OCI-LY7 (cell line): ENCODE measurements at regions not wholly inside any gene's neighbourhood (a gene's known extent, or its start where the extent isn't known, plus 50 kb on each side); places are given as distances from the start of the nearest gene placed in this dataset.

ENCODE experiments used
- BruUV-seq: library from RNA; stranded (reverse); fragments of 400-500 nt; replicated peaks from 2 replicates; lab custom pipeline; 2021; lab: Mats Ljungman, UMichigan
- CTCF ChIA-PET: fragments of 300-600 bp; sonication (Branson Sonifier 250); formaldehyde crosslinking; loops from one replicate; lab custom pipeline; 2022; ENCODE audit warnings: antibody characterized with exemption; ENCODE audit not compliant: unreplicated experiment; lab: Charles Lee
- POLR2A ChIA-PET: fragments of 300-600 bp; sonication (Branson Sonifier 250); formaldehyde crosslinking; loops from one replicate; lab custom pipeline; 2022; ENCODE audit warnings: antibody characterized with exemption; lab: Charles Lee
- DNase-seq: peaks from one replicate; pipeline ENCODE4 v3.0.0-alpha.2; 2015; ENCODE audit warnings: low spot score
- H2AFZ ChIP-seq: fragments of 200-600 bp; sonication (generic), shearing (Covaris generic); 2 replicates; pipeline ENCODE4 v1.6.1; 2014; ENCODE audit warnings: mild to moderate bottlenecking, antibody characterized with exemption, low read length, moderate library complexity
- H3K27ac ChIP-seq: fragments of 200-600 bp; sonication (generic); 2 replicates; pipeline ENCODE4 v1.5.1; 2014; ENCODE audit warnings: mixed run types, low read depth, mild to moderate bottlenecking, moderate library complexity, low read length, inconsistent platforms; ENCODE audit not compliant: poor library complexity, severe bottlenecking
- H3K36me3 ChIP-seq: fragments of 200-600 bp; sonication (generic); 2 replicates; pipeline ENCODE4 v1.6.1; 2014; ENCODE audit warnings: mild to moderate bottlenecking, antibody characterized with exemption, low read length, moderate library complexity, mixed read lengths; ENCODE audit not compliant: insufficient read depth
- H3K4me1 ChIP-seq: fragments of 200-600 bp; sonication (generic); 2 replicates; pipeline ENCODE4 v1.5.1; 2014; ENCODE audit warnings: mild to moderate bottlenecking, low read length; ENCODE audit not compliant: insufficient read depth, poor library complexity, severe bottlenecking
- H3K4me2 ChIP-seq: fragments of 200-600 bp; sonication (generic); 2 replicates; pipeline ENCODE4 v1.6.1; 2014; ENCODE audit warnings: mild to moderate bottlenecking, low read length
- H3K4me3 ChIP-seq: fragments of 200-600 bp; sonication (generic); 2 replicates; pipeline ENCODE4 v1.5.1; 2014; ENCODE audit warnings: mild to moderate bottlenecking, low read depth, low read length; ENCODE audit not compliant: poor library complexity, severe bottlenecking
- H3K79me2 ChIP-seq: fragments of 200-600 bp; sonication (generic); 2 replicates; pipeline ENCODE4 v1.6.1; 2016; ENCODE audit warnings: low read depth, mild to moderate bottlenecking, low read length, moderate library complexity, mixed read lengths; ENCODE audit not compliant: insufficient read depth
- H3K9me2 ChIP-seq: fragments of 200-600 bp; sonication (generic); 2 replicates; pipeline ENCODE4 v1.6.1; 2016; ENCODE audit warnings: mild to moderate bottlenecking, low read length, mixed read lengths; ENCODE audit not compliant: insufficient read depth
- H3K9me3 ChIP-seq: fragments of 200-600 bp; sonication (generic); 2 replicates; pipeline ENCODE4 v1.6.1; 2014; ENCODE audit warnings: mild to moderate bottlenecking, mixed run types, low read length, mixed read lengths
- H4K20me1 ChIP-seq: fragments of 200-600 bp; sonication (generic); 2 replicates; pipeline ENCODE4 v1.6.1; 2014; ENCODE audit warnings: mild to moderate bottlenecking, antibody characterized with exemption, low read length, moderate library complexity, mixed read lengths; ENCODE audit not compliant: insufficient read depth
- CTCF ChIP-seq: fragments of 200-600 bp; sonication (generic); conservative IDR thresholded peaks from 2 replicates; pipeline ENCODE4 v1.5.1; 2014; ENCODE audit warnings: mild to moderate bottlenecking, antibody characterized with exemption, low read length, moderate library complexity, mixed read lengths
- EZH2phosphoT487 ChIP-seq: fragments of 200-600 bp; sonication (generic); IDR thresholded peaks from 2 replicates; pipeline ENCODE4 v1.6.1; 2018; ENCODE audit warnings: low read depth, borderline replicate concordance, mild to moderate bottlenecking, mixed run types, antibody characterized with exemption, low read length, moderate library complexity, mixed read lengths
- intact Hi-C: fragments of 100-400 bp; cut with micrococcal nuclease; formaldehyde crosslinking; loops from one replicate; pipeline ENCODE4 v1.10.0; 2022; ENCODE audit not compliant: unreplicated experiment

GRCh38 chr18:67731851-67732250 is 215.3 kb upstream of the DSEL start:
- no peaks in the 10 kb centered on the region for H3K9me2 ChIP-seq
- H3K9me3 ChIP-seq = no peaks in the 10 kb centered on the region
- no peak overlapping the region for H3K4me3 ChIP-seq
- TF ChIP-seq CTCF (no peak), EZH2phosphoT487 (no peak)
- no peak overlapping the region for H3K27ac ChIP-seq
- H2AFZ ChIP-seq = no peak overlapping the region
- CTCF ChIA-PET = no interaction called here
- BruUV-seq = no TSS peak
- intact Hi-C loops = no loop called here
- H3K79me2 ChIP-seq = no peaks in the 10 kb centered on the region
- H3K36me3 ChIP-seq = no peaks in the 10 kb centered on the region
- DNase-seq = no peak
- POLR2A ChIA-PET = no interaction called here
- no peaks in the 10 kb centered on the region for H4K20me1 ChIP-seq
- H3K4me1 ChIP-seq = no peaks in the 10 kb centered on the region
- no peak overlapping the region for H3K4me2 ChIP-seq

- BruUV-seq = no TSS peak
- no peaks in the 10 kb centered on the region for H4K20me1 ChIP-seq
- H2AFZ ChIP-seq = no peak overlapping the region
- intact Hi-C loops = no loop called here
- H3K4me2 ChIP-seq = no peak overlapping the region
- DNase-seq = no peak
- TF ChIP-seq EZH2phosphoT487 (no peak), CTCF (no peak)
- no peaks in the 10 kb centered on the region for H3K36me3 ChIP-seq
- H3K4me1 ChIP-seq = no peaks in the 10 kb centered on the region
- H3K4me3 ChIP-seq = no peak overlapping the region
- ChIA-PET CTCF (no interaction called here), POLR2A (no interaction called here)
- no peaks in the 10 kb centered on the region for H3K9me3 ChIP-seq
- no peaks in the 10 kb centered on the region for H3K9me2 ChIP-seq
- no peak overlapping the region for H3K27ac ChIP-seq
- H3K79me2 ChIP-seq = no peaks in the 10 kb centered on the region
These were observed 214.4 kb upstream of the DSEL start for GRCh38 chr18:67730886-67731285.

- Histone ChIP-seq H3K4me2 (no peak overlapping the region), H3K9me3 (no peaks in the 10 kb centered on the region), H3K4me3 (no peak overlapping the region), H4K20me1 (no peaks in the 10 kb centered on the region), H3K36me3 (no peaks in the 10 kb centered on the region), H3K79me2 (no peaks in the 10 kb centered on the region), H3K27ac (no peak overlapping the region), H3K9me2 (no peaks in the 10 kb centered on the region), H2AFZ (no peak overlapping the region), H3K4me1 (no peaks in the 10 kb centered on the region)
- ChIA-PET CTCF (no interaction called here), POLR2A (no interaction called here)
- no peak for DNase-seq
- no TSS peak for BruUV-seq
- intact Hi-C loops = no loop called here
- TF ChIP-seq CTCF (no peak), EZH2phosphoT487 (no peak)
These were observed 211.8 kb upstream of the DSEL start for GRCh38 chr18:67728364-67728763.
